Fibroblast of upper back skin (primary cell): ENCODE measurements at regions not wholly inside any gene's neighbourhood (a gene's known extent, or its start where the extent isn't known, plus 50 kb on each side); places are given as distances from the start of the nearest gene placed in this dataset.
A peak's percentile ranks its signal among the peaks of the same experiment; 100 is the strongest.
"Not testable (repeated sequence)": the region's sequence is repeated elsewhere in the genome, so short reads cannot be mapped to it uniquely, and the experiment has no call there.

Source experiments
- DNase-seq: peaks from one replicate; pipeline ENCODE4 v3.0.0-alpha.2; 2013

DNA sequence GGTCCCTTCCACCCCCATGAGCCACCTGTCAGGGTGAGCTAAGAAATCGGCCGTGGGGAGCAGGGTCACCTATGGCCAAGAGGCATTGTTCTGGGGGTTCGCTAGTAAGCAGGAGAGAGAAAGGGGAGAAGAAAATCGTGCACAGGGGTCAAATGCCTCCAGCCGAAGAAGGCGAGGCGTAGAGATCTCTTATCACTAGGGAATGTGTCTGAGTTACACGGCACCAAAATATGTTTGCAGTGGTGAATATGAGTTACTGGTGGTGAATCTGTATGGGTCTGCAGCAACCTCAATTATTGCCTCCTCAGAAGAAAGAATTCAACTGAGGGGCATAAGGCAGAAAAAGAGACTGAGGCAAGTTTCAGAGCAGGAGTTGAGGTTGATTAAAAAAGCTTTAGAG, 54.2 kb upstream of the RABGAP1L start:
- no peak for DNase-seq

DNA sequence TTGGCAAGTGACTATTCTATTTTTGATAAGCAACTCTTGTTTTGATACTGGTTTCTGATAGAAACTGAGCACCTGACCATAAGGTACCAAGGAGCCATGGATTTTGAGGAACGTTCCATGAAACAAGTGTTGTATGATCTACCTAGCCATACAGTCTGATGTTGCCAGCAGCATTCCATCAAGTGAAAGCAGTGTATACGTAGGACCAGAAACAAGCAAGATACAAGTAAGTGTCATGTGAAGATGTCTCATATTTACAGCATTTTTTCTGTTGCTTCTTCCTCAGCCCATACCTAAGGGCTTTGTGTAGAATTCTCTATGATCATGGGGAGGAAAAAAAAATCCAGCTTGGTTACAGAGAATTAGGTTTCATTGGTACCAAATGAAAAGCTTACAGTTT, 55.6 kb upstream of the RABGAP1L start:
- DNase-seq, result no peak

DNA sequence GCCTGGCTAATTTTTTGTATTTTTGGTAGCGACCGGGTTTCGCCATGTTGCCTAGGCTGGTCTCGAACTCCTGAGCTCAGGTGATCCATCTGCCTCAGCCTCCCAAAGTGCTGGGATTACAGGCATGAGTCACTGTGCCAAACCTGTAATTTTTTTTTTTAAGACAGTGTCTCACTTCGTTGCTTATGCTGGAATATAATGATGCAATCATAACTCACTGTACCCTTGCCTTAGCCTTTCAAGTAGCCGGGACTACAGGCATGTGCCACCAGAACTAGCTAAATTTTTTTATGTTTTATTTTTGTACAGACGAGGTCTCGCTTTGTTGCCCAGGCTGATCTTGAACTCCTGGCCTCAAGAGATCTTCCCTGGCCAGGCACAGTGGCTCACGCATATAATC, 57.3 kb upstream of the RABGAP1L start:
- DNase-seq, result not testable (repeated sequence)

DNA sequence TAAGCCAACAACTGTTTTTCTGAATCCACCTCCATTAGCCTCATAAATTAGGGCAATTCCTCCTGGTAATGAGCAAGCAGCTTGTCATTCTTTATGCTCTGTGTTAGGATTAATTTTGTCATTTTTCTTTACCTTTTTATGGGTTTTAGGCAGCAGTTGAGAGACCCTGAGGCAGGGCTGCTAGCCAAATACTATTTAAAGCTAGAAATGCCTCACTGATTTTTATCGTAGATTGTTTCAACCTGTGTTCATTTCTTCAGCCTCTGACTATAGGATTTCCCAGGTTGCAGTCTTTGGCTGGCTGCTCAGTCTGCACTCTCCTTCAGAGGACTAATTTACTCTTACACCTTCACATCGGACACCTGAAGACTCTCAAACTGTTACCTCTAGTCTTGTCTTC, 61.9 kb upstream of the RABGAP1L start:
- no peak for DNase-seq

DNA sequence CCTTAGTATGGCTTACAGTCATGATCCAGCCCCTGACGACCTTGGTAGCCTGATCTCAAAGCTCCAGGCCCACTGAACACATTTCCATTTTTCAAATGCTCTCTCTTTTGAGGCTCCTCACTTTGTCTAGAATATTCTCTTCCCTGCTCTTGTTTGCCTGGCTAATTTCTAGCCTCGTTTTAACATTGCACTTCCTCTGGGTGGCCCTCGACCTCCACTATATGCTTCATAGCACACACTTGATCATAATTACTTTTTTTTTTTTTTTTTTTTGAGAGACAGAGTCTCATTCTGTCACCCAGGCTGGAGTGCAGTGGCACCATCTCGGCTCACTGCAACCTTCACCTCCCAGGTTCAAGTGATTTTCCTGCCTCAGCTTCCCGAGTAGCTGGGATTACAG, 65.5 kb upstream of the RABGAP1L start:
- not testable (repeated sequence) for DNase-seq

DNA sequence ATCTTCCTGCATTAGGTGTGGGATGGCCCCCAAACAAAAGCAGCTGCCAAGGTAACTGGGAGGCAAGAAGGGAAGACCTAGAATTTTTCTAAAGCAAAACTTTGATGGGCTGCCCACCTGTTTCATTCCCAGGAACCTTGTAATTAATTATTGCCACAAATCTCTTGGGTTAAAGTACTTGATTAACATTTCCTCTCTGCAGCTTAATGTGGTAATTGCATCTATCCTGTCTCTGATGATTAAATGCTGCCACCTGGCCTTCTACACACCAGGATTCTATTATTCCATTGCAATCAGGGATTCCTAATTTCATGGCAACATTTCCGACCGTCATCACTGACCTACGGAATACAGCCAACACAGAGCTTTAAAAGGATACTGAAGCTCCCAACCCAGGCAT, 68.3 kb upstream of the RC3H1 start:
- DNase-seq, result no peak

DNA sequence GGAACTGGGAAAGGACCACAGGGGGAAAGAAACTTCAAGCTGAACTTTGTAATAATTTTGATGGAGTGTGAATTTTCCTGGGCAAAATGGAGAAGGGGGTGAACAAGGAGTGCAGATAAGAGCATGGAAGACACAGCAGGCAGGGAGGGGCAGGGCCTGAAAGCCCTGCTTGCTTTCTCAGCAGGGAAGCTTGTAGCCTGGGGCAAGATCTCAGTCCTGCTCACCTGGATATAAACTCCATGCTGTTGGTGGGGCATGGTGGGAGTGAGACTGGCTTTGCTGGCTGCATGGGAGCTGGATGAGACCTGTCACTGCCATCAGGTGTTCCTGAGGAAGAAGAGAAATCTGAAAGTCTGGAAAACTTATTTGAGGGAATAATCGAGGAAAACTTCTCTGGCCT, 58.7 kb upstream of the RC3H1 start:
- no peak for DNase-seq

DNA sequence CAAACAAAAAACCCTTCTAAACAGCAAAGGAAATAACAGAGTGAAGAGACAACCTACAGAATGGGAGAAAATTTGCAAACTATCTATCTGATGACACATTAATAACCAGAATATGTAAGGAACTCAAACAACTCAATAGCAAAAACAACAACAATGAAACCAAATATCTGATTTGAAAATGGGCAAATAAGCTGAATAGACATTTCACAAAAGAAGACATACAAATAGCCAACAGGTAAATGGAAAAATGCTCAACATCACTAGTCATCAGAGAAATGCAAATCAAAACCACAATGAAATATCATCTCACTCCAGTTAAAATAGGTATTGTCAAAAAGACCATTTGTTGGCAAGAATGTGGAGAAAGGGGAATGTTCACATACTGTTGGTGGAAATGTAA, 57.6 kb upstream of the RC3H1 start:
- no peak for DNase-seq

DNA sequence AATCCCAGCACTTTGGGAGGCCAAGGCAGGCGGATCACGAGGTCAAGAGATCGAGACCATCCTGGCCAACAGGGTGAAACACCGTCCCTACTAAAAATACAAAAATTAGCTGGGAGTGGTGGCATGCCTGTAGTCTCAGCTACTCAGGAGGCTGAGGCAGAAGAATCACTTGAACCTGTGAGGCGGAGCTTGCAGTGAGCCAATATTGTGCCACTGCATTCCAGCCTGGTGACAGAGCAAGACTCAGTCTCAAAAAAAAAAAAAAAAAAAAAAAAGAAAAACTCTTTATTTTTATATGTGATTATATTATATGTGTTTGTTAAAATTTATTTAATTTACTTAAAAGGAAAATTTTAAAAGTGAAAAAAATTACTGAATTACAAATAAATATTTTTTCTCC, 56.8 kb upstream of the RC3H1 start:
- not testable (repeated sequence) for DNase-seq

DNA sequence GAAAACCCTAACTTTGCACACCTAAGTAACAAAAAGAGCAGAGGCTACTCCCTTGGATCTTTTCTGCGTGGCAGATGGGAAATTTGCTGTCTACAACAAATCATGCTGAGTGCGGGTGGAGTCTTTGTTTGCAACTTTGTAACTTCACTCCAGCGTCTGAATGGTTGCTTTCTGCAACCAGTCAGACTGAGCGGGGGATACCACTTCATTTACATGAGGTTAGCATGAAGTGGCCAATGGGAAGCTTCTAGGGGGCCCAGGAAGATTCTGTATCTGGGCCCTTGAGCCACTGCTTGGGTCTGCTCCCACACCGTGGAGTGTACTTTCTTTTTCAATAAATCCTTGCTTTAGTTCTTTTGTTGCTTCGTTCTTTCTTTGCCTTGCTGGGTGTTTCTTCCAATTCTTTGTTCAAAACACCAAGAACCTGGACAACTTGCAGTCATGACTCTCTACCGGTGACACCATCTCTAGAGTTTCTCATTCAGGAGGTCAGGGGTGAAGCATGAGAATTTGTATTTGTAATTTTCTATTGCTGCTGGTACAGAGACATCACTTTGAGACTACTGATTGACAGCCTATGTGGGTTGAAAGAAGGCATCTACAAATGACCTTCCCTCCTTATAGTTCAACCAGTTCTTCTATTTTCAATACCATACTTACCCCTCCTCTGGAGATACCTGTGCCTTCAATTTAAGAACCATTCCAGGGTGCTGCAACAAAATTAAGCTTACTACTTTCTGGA, 55.8 kb upstream of the RC3H1 start:
- DNase-seq, result no peak

DNA sequence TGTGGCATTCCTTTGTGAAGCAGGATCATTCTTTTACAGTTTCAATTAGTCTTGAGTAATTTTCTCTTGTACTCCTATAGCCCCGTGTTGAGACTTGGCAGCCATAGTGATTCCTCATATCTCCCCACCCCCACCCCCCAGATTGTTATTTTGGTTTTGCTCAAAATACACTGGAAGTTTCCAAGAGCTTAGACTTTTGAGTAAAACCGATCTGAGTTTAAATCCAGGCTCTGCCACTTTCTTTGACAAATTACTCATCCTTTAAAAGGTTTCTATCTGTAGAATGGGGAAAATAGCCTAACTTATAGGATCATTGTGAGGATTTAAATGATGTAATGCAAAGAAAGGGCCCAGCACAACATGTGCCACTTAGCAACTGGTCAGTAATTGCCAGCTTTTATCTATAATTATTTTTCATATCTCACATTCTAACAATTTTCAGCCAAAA, 53.1 kb upstream of the RC3H1 start:
- DNase-seq, result peak; percentile 9

DNA sequence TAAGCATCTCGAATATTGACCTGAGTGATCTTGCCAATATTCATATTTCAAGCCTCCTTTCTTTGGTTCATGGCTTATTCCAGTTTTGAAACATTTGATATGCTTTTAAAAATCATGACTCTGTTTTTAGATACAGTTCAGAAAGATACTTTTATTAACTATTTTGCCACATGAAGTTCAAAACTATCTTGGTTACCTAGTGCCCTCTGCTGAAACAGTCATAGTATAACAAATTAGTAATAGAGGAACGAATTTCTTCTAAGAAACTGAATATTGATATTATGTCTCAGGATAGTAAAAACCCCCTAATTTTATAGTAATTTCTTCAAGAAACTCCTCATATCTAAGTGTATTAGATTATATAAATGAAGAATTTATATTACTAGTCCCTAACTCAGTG, 52.6 kb upstream of the RC3H1 start:
- peak; percentile 45 for DNase-seq

DNA sequence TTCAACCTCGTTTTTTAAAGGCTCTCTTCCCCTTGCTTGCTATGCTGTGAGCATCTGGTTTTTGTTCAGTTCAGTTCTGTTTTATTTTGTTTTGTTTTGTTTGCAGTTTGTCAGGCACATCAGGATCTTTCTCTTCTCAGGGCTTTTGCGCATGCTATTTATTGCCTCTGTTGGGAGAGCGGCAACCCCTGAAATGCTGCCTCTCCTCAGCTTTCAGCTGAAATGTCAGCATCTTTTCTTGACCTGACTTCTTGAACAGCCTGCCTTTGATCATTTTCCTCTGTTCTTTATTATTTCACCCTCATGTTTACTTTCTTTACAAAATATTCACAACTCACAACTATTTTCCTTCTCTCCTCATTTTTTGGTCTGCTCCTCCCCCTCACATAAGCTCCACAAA, 50.4 kb upstream of the RC3H1 start:
- DNase-seq, result no peak
